OCI-LY3 (cell line): ENCODE measurements at regions not wholly inside any gene's neighbourhood (a gene's known extent, or its start where the extent isn't known, plus 50 kb on each side); places are given as distances from the start of the nearest gene placed in this dataset.

Experiments used
- CTCF ChIP-seq: fragments of 200-600, 300-600 bp; sonication (generic); IDR thresholded peaks from 2 replicates; pipeline ENCODE4 v1.5.1; 2014; ENCODE audit warnings: antibody characterized with exemption, low read length, low read depth
- EZH2phosphoT487 ChIP-seq: fragments of 200-600 bp; shearing (Covaris generic); IDR thresholded peaks from 2 replicates; pipeline ENCODE4 v1.6.1; 2018; ENCODE audit warnings: antibody characterized with exemption, mixed run types, low read depth

DNA sequence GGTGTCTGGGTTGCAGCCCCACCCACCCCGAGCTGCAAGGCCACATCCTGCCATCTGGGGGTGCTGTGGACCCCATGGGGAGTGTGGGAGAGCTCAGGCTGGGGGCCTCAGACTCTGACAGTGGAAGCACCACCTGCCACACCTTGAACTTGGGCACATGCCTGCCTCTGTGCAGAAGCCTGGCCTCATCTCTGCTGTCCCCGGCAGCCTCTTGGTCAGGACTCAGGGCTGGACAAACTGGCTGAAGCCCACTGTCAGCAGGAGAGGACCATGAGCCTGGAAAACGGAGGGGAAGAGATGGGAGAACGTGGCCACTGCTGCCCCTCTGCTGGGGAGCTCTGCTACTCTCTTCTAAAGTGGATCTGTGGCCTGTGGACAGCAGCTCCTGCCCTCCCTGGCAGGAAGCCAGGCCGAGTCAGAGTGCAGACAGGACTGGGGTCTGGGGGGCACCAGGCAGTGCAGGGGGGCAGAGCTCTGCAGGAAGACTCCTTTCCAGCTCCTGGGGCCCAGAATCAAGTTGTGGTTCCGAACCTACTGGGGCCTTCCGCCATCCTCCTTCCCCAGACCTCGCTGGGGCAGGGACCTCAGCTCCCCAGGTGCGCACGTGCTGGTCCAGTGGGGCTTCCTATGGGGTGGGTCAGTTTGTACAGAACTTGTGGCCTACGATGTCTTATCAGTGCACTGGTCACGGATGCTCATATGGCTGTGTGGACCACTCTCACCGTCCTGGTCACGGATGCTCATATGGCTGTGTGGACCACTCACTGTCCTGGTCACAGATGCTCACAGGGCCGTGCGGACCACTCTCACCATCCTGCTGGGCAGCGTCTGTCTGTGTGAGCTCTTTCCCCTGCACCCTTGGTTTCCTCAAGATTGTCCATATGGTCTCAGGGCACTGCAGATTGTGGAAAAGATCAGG lies 207.7 kb downstream of the LAT start:
- no peak for TF ChIP-seq CTCF
- no peak for TF ChIP-seq EZH2phosphoT487
